Astrocyte (in vitro differentiated cells and primary cell): ENCODE measurements at regions not wholly inside any gene's neighbourhood (a gene's known extent, or its start where the extent isn't known, plus 50 kb on each side); places are given as distances from the start of the nearest gene placed in this dataset.

Experiments
- CTCF ChIP-seq: IDR thresholded peaks from 2 replicates; pipeline ENCODE4 v1.5.1; 2011; ENCODE audit warnings: low read depth, mild to moderate bottlenecking, inconsistent platforms, low read length, moderate library complexity; ENCODE audit not compliant: insufficient read depth
- EZH2 ChIP-seq: IDR thresholded peaks from 2 replicates; pipeline ENCODE4 v1.6.1; 2012; ENCODE audit warnings: mild to moderate bottlenecking, low read length, inconsistent platforms; ENCODE audit not compliant: insufficient read depth

GRCh38 chr12:3421191-3421978 lies 69.6 kb upstream of the PRMT8 start:
- TF ChIP-seq EZH2 (no peak), CTCF (no peak)
